AG10803 (cell line): ENCODE measurements at regions not wholly inside any gene's neighbourhood (a gene's known extent, or its start where the extent isn't known, plus 50 kb on each side); places are given as distances from the start of the nearest gene placed in this dataset.

ENCODE experiments used
- DNase-seq: peaks from one replicate; pipeline ENCODE4 v3.0.0; 2010; ENCODE audit warnings: low read depth
- H3K4me3 ChIP-seq: 2 replicates; pipeline ENCODE4 v1.5.1; 2011; ENCODE audit warnings: mild to moderate bottlenecking, low read length, control low read depth
- CTCF ChIP-seq: conservative IDR thresholded peaks from 2 replicates; pipeline ENCODE4 v1.5.1; 2011; ENCODE audit warnings: mild to moderate bottlenecking, low read length, control low read depth, inconsistent platforms

GRCh38 chr2:108080177-108080576, 93.9 kb downstream of the SLC5A7 start:
- TF ChIP-seq CTCF: no peak
- DNase-seq: no peak

GRCh38 chr2:108082978-108083377, 96.7 kb downstream of the SLC5A7 start:
- TF ChIP-seq CTCF: no peak
- H3K4me3 ChIP-seq: no peak overlapping the region
- no peak for DNase-seq

More at GRCh38 chr2:108080177-108080576, 93.9 kb downstream of the SLC5A7 start:
- no peak overlapping the region for H3K4me3 ChIP-seq

- DNase-seq: no peak
Observed at GRCh38 chr2:108084311-108084710, 98.0 kb downstream of the SLC5A7 start.

GRCh38 chr2:108092886-108093285, 106.6 kb downstream of the SLC5A7 start:
- DNase-seq: no peak
- TF ChIP-seq CTCF: no peak
- H3K4me3 ChIP-seq: no peak overlapping the region

More at GRCh38 chr2:108084311-108084710, 98.0 kb downstream of the SLC5A7 start:
- TF ChIP-seq CTCF: no peak
- H3K4me3 ChIP-seq: no peak overlapping the region

GRCh38 chr2:108101481-108101880, 115.2 kb downstream of the SLC5A7 start:
- no peak for TF ChIP-seq CTCF
- no peak overlapping the region for H3K4me3 ChIP-seq
- no peak for DNase-seq

GRCh38 chr2:108106731-108107130, 120.4 kb downstream of the SLC5A7 start:
- no peak for TF ChIP-seq CTCF
- DNase-seq: no peak
- H3K4me3 ChIP-seq: no peak overlapping the region

- DNase-seq: no peak
- no peak overlapping the region for H3K4me3 ChIP-seq
- no peak for TF ChIP-seq CTCF
Observed at GRCh38 chr2:108111936-108112335, 125.6 kb downstream of the SLC5A7 start.
